Gastrocnemius medialis (tissue), 4 donors: ENCODE measurements at regions not wholly inside any gene's neighbourhood (a gene's known extent, or its start where the extent isn't known, plus 50 kb on each side); places are given as distances from the start of the nearest gene placed in this dataset.

Source experiments
- ATAC-seq, 2 donors: fragments of 150-250 bp; one replicate each; pipeline ENCODE4 v1.9.1; 2016
- DNase-seq, 2 donors: peaks; one replicate each; pipeline ENCODE4 v3.0.0-alpha.2; 2019
- H3K27ac ChIP-seq, 4 donors: fragments of 200-600 bp; sonication (generic); 1 replicate in 1 of 4; 2 replicates in 3 of 4; pipeline ENCODE4 v1.5.1; 2016 to 2018; ENCODE audit warnings: mild to moderate bottlenecking in 2 of 4, moderate library complexity in 1 of 4
- H3K27me3 ChIP-seq, 3 donors: fragments of 200-600 bp; sonication (generic) in 2 of 3; 1 replicate in 1 of 3; 2 replicates in 2 of 3; pipeline versions ENCODE4 v1.5.1 to v1.6.0; 2016 to 2019; ENCODE audit warnings: mild to moderate bottlenecking in 1 of 3, moderate library complexity in 1 of 3
- H3K36me3 ChIP-seq, 2 donors: fragments of 200-600 bp; sonication (generic) in 1 of 2; one replicate each; pipeline ENCODE4 v1.5.1; 2017 to 2018
- H3K4me1 ChIP-seq, 2 donors: fragments of 200-600 bp; sonication (generic) in 1 of 2; one replicate each; pipeline ENCODE4 v1.5.1; 2016 to 2017; ENCODE audit warnings: mild to moderate bottlenecking in 2 of 2
- H3K4me3 ChIP-seq, 4 donors: fragments of 200-600 bp; sonication (generic) in 3 of 4; 1 replicate in 1 of 4; 2 replicates in 3 of 4; pipeline ENCODE4 v1.5.1; 2016 to 2019; ENCODE audit warnings: mild to moderate bottlenecking in 2 of 4
- H3K9me3 ChIP-seq, 3 donors: fragments of 200-600 bp; sonication (generic) in 2 of 3; 1 replicate in 1 of 3; 2 replicates in 2 of 3; pipeline ENCODE4 v1.5.1; 2016 to 2019
- POLR2A ChIP-seq, 2 donors: fragments of 450-650 bp; IDR thresholded peaks; one replicate each; pipeline ENCODE4 v1.6.1; 2017; ENCODE audit warnings: antibody characterized with exemption in 2 of 2, mild to moderate bottlenecking in 2 of 2, moderate library complexity in 2 of 2
- in situ Hi-C, 4 donors: fragments of 200-750 bp; cut with MboI; loops; one replicate each; pipeline versions ENCODE4 v1.15.0 to v1.8.0; 2017; ENCODE audit warnings: low sequenced_read_pairs in 4 of 4
- intact Hi-C: fragments of 100-400 bp; cut with DNase I; formaldehyde crosslinking; loops from one replicate; pipeline ENCODE4 v1.15.1; 2023; ENCODE audit warnings: low total_unique reads
- TF ChIP-seq, protein P1 (sequence below), 5 experiments: fragments of 450-650 bp in 3 of 5; fragments of 200-600 bp in 2 of 5; sonication (generic) in 2 of 5; IDR thresholded peaks in 4 of 5; conservative IDR thresholded peaks in 1 of 5; 1 replicate in 4 of 5; 2 replicates in 1 of 5; pipeline ENCODE4 v1.5.1; 2016 to 2019; ENCODE audit warnings: antibody characterized with exemption in 5 of 5, mild to moderate bottlenecking in 3 of 5, moderate library complexity in 3 of 5

DNA sequence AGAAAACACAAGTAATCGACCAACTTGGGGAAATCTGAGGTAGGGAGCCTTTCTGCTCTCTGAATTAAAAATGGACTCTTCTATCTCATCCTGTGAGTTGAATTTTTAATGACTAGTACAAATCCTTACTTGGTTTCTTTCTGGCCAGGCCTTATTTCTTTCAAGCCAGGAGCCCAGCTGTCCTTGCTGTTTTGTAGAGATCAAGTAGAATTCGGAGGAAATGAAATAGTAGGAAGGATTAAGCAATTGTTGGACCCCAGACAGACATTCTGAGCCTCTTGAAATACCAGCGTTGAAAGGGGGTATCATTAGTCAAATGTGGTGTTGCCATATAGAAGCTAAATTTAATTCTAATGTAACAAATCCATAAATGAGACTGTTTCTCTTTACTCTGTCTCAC is 53.7 kb upstream of the SMIM15 start:
- Histone ChIP-seq H3K4me1 (peaks cover 0 to 6% of the 10 kb centered on the region in 2 donors), H3K4me3 (no peak overlapping the region), H3K27ac (no peak overlapping the region), H3K9me3 (no peaks in the 10 kb centered on the region), H3K36me3 (no peaks in the 10 kb centered on the region), H3K27me3 (no peaks in the 10 kb centered on the region)
- no peak for DNase-seq
- intact Hi-C loops, result no loop called here
- ATAC-seq, result no peak
- no peak for TF ChIP-seq POLR2A (IDR thresholded peaks at IDR 0.05)
- TF ChIP-seq, protein P1, sequence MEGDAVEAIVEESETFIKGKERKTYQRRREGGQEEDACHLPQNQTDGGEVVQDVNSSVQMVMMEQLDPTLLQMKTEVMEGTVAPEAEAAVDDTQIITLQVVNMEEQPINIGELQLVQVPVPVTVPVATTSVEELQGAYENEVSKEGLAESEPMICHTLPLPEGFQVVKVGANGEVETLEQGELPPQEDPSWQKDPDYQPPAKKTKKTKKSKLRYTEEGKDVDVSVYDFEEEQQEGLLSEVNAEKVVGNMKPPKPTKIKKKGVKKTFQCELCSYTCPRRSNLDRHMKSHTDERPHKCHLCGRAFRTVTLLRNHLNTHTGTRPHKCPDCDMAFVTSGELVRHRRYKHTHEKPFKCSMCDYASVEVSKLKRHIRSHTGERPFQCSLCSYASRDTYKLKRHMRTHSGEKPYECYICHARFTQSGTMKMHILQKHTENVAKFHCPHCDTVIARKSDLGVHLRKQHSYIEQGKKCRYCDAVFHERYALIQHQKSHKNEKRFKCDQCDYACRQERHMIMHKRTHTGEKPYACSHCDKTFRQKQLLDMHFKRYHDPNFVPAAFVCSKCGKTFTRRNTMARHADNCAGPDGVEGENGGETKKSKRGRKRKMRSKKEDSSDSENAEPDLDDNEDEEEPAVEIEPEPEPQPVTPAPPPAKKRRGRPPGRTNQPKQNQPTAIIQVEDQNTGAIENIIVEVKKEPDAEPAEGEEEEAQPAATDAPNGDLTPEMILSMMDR (IDR thresholded peaks at IDR 0.05 in 4 of 5, conservative IDR thresholded peaks at IDR 0.05 in 1 of 5), result no peak
- in situ Hi-C loops, result no loop called here

DNA sequence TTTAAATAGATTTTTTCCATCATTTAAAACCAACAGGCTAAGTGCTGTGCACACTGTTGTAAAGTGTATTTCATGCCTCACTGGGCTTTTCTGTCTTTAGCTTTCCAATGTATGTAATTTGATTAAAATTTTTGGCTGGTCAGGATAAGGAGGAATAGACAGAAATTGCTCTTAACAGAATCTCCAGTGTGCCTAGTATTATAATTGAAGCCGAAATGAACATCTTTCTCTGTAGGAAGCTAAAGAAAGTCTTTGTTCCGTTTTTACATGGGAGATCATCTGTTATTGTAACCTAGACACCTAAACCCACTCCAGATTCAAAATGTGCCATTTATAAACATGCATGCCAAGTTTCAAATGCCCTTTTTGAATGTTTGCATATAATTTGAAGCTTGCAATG is 54.5 kb upstream of the SMIM15 start:
- no peak for TF ChIP-seq POLR2A (IDR thresholded peaks at IDR 0.05)
- TF ChIP-seq, protein P1 (IDR thresholded peaks at IDR 0.05 in 4 of 5, conservative IDR thresholded peaks at IDR 0.05 in 1 of 5), result no peak
- no peak for DNase-seq
- H3K9me3 ChIP-seq, result no peaks in the 10 kb centered on the region
- no peak overlapping the region for H3K4me3 ChIP-seq
- intact Hi-C loops (no loop called here), in situ Hi-C loops (no loop called here)
- no peak for ATAC-seq
- H3K4me1 ChIP-seq, result peaks cover 0 to 6% of the 10 kb centered on the region in 2 donors
- H3K27me3 ChIP-seq, result no peaks in the 10 kb centered on the region
- H3K36me3 ChIP-seq, result no peaks in the 10 kb centered on the region
- H3K27ac ChIP-seq, result no peak overlapping the region

DNA sequence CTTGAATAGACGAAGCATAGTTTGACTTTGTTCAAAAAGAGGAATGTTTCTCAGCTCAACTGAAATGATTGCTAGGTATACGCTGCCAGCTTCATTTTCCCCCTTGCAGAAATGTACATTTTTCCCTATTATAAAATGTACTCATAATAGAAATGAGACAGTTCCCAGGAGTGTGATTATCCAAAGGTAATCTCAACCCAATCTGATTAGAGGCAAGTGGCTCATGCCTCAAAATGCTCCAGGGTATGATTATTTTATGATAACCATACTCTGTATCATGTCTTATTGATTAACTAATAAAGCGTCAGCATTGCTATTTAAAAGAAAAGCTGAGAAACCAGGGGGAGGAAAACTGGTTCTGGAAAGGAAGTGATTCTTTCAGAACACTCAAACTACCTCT is 54.9 kb upstream of the SMIM15 start:
- ATAC-seq (no peak), DNase-seq (no peak)
- TF ChIP-seq, protein P1 (IDR thresholded peaks at IDR 0.05 in 4 of 5, conservative IDR thresholded peaks at IDR 0.05 in 1 of 5), result no peak
- TF ChIP-seq POLR2A (IDR thresholded peaks at IDR 0.05), result no peak
- no peak overlapping the region for H3K4me3 ChIP-seq
- no peaks in the 10 kb centered on the region for H3K36me3 ChIP-seq
- H3K27me3 ChIP-seq, result no peaks in the 10 kb centered on the region
- in situ Hi-C loops (no loop called here), intact Hi-C loops (no loop called here)
- H3K27ac ChIP-seq, result no peak overlapping the region
- peaks cover 0 to 5% of the 10 kb centered on the region in 2 donors for H3K4me1 ChIP-seq
- H3K9me3 ChIP-seq, result no peaks in the 10 kb centered on the region

DNA sequence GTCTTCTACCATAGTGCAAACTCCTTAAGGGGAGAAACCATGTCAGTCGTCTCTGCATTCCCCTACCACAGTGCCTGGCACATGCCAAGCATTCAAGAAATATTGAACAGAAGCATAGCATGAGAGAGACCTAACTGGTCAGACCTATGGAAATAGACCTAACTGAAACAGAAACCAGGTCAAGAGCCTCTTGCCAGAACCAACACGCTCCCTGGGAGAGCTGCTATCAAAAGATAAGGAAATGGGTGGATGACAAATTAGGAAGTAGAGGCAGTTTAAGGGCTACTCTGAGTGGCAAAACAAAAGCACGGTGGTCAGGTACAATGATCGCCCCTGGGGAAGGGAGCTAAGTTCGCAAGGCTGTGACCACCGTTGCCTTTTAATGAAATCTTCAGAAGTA is 66.0 kb upstream of the SMIM15 start:
- Histone ChIP-seq H3K4me1 (no peaks in the 10 kb centered on the region), H3K4me3 (no peak overlapping the region), H3K36me3 (no peaks in the 10 kb centered on the region), H3K9me3 (no peaks in the 10 kb centered on the region), H3K27ac (no peak overlapping the region), H3K27me3 (no peaks in the 10 kb centered on the region)
- no peak for TF ChIP-seq POLR2A (IDR thresholded peaks at IDR 0.05)
- TF ChIP-seq, protein P1 (IDR thresholded peaks at IDR 0.05 in 4 of 5, conservative IDR thresholded peaks at IDR 0.05 in 1 of 5), result no peak
- ATAC-seq (no peak), DNase-seq (no peak)
- intact Hi-C loops, result no loop called here
- in situ Hi-C loops, result no loop called here

DNA sequence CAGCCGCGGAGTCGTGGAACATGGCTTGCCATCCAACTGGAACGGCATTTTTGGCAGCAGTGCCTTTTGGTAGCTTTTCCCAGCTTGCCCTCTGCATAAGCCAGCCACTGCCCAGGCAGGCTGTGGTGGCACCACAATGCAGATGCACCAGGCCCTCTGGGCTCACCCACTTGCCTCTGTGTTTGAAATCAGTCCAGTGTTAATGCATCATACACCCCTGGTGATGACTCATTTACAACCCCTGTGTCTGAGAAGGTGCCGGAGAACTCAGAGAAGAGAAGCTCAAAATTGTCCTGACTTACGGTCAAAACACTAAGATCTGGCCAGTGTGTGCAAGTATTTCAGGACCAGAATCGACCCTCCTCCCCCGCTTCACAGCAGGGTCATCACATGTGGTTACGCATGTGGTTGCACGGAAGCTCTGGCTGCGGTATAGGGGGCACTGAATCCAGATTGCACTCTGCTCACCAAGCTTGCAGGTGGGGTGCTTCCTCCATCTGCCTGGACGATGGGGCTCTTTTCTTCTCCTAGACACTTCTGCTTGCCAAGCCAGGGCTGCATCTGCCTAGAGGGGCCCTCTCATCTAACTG is 66.5 kb upstream of the SMIM15 start:
- Histone ChIP-seq H3K36me3 (no peaks in the 10 kb centered on the region), H3K4me3 (no peak overlapping the region), H3K9me3 (no peaks in the 10 kb centered on the region), H3K4me1 (no peaks in the 10 kb centered on the region), H3K27me3 (no peaks in the 10 kb centered on the region), H3K27ac (no peak overlapping the region)
- no peak for ATAC-seq
- DNase-seq, result no peak
- TF ChIP-seq, protein P1 (IDR thresholded peaks at IDR 0.05 in 4 of 5, conservative IDR thresholded peaks at IDR 0.05 in 1 of 5), result no peak
- no peak for TF ChIP-seq POLR2A (IDR thresholded peaks at IDR 0.05)
- intact Hi-C loops (no loop called here), in situ Hi-C loops (no loop called here)
